ENCODE measurements at regions not wholly inside any gene's neighbourhood (a gene's known extent, or its start where the extent isn't known, plus 50 kb on each side); places are given as distances from the start of the nearest gene placed in this dataset.

DNA sequence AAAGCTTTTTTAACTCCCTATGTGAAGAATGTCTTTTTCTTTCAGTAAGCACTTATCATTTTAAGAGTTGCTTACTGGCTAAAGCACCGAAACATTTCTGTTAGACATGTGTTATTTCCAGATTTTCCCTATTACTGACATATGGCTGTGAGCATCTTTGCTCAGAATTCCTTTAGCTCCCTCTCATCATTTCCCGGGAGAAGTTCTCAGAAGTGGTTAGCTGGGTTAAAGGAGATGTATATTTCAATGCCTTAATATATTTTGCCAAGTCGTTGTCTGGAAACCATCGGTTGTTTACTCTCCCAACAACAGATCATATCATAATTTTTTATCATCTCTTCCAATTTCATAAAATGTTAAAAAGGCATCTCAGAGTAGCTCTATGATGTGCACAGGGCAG is 396.5 kb downstream of the OCA2 start:
- no peak for DNase-seq

DNA sequence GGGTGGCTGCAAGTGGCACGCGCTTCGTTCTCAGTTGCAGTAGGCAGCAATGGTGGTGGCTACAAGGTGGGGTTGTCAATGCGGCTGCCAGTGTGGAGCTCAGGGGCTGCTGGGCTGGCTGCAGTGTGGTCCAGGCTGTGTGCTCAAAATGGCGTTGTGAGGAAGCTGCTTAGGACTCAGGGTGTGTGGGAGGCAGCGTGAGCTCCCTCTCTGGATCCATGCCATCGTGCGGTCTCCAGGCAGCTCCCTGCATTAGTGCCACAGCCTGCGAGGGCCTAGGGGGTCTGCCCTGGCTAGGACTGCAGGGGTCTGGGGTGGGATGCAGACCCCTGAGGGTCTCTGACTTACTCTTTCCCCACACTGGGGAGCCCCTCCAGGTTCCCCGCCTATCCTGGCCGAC is 397.2 kb downstream of the OCA2 start:
- peak in 1 of 51 donors; percentile 45 for DNase-seq

GRCh38 chr15:27701014-27701413 is 398.1 kb downstream of the OCA2 start:
- no peak for DNase-seq

DNA sequence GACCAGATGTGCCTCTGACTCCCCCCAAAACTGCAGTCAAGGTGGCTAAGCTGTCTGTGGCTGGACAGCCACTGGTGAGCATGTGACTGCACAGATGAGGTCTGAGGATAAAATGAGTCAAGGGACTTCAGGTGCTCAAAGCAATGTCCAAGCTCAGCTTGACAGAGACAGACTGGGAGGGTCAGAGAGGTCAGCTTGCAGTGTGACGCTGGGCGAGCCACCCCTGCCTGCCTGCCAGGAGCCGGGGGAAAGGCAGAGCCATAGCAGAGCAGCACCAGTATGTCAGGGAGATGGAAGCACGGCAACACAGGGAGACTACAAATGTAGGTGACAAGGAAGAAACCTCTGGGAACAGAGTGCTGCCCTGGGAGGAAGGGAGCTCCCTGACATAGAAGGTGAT is 399.4 kb downstream of the OCA2 start:
- no peak for DNase-seq

- no peak for DNase-seq
These were observed 402.6 kb downstream of the OCA2 start for GRCh38 chr15:27696530-27696929.

GRCh38 chr15:27695726-27696125 is 403.4 kb downstream of the OCA2 start:
- DNase-seq = no peak

DNA sequence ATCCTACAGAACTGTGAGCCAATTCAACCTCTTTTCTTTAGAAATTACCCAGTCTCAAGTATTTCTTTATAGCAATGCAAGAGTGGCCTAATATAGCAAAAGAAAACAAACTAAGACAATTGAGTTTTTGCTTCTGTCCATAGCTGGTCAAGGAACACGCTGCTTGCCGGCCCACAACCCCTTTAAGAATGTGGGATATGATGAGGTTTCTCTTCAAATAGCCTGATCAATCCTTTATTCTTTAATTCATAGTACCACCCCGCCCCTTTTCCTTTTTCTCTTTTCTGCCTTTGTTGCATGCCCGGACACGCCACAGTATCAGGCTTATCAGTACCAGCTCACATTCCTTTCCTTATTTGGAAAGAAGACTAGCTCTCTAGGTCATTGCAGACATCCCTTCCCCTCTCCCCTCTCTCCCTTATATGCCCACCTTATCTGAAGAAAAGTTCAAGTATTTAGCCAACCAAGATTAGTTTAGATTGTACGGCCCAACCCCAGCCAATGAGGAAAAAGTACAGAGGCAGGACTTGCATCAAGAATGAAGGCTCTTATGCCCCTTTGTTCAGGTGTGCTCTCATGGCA is 404.5 kb downstream of the OCA2 start:
- no peak for DNase-seq

DNA sequence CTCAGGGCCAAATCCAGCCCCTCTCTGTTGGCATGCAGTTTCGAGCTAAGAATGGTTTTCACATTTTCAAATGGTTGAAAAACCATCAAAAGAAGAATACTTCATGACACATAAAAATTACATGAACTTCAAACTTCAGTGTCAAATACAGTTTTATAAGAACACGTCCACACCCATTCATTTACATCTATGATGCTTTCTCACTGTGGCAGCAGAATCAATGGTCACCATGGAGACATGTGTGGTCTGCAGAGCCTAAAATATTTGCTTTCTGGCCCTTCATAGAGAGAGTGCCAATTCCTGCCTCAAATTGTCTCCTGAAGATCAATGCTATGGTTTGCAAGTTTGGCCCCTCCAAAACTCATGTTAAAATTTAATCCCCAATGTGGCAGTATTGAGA is 405.8 kb downstream of the OCA2 start:
- no peak for DNase-seq

GRCh38 chr15:27692438-27692837 is 406.7 kb downstream of the OCA2 start:
- no peak for DNase-seq

GRCh38 chr15:27690290-27690689 is 408.8 kb downstream of the OCA2 start:
- DNase-seq = no peak

DNA sequence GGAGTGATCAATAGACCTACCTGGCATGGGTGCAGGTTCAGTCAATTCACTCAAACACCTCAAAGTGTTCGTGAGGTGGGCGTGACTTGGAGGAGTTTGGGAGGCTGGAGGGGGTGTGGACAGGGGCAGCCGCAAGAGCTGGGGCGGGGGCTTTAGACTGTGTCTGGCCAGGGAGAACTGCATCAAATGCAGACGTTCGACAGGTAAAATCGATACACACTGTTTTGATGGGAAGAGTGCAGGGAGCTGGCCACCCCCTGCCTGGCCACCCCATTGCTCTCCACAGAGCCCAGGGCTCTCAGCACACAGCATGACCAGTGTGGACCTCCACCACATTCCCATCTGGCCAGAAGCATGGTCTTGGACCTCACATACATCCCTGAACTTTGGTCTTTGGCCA is 412.1 kb downstream of the OCA2 start:
- no peak for DNase-seq

DNA sequence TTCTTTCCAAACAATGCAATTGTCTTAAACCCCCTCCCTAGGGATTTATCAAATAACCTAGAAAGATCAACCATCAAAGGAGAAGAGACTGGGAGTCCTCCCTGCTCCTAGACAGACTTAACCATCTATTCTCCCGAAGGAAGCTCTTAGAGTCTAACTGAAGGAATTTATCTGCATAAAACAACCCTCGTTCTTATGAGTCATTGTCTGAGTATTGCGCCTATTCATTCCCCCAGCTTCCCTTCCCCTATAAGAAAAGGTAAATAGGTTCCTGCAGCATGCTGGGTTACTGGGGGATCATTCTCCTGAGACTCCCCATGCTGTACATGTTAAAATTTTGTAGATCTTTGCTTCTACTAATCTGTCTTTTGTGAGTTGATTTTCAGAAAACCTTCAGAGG is 412.7 kb downstream of the OCA2 start:
- no peak for DNase-seq

- DNase-seq = no peak
These were observed 413.5 kb downstream of the OCA2 start for GRCh38 chr15:27685644-27686043.

- DNase-seq = peak in 17 of 51 donors; percentile 8 to 60 (median 23)
These were observed 416.0 kb downstream of the OCA2 start for GRCh38 chr15:27683121-27683520.

- DNase-seq = no peak
These were observed 418.1 kb downstream of the OCA2 start for GRCh38 chr15:27681038-27681437.

DNA sequence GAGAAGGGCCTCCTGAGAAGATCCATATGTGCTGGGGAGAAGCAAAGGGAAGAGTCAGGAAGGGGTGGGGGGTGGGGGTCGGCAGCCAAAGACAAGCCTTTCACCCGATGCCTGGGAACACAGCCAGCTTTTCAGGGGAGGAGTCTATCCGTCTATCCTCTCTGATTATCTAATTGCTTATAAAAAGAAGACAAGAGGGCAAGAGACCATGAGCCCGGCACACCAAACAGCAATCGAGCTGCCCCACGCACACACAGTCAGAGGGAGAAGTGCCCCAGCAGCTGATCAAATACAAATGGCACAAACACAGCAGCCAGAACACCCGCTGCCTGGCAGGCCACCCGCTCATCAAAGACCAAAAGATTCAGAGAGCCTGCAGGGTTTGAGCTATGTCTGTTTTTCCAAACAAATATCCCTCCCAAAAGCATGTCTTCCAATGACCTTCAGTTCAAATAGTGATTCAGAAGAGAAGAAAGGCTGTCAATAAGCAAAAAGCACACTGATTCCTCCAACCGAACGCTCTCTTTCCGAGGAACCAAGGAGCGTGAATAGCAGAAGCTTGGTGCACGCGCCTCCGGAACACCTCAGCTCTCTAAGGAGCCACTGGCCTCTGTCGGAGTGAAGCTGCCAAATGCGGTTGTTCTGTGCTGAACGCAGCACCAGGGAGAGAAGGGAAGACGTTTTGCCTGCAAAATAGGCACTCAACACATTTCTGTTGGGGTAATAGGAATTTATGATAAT is 419.2 kb downstream of the OCA2 start:
- DNase-seq = peak in 23 of 51 donors; percentile 7 to 48 (median 22)

DNA sequence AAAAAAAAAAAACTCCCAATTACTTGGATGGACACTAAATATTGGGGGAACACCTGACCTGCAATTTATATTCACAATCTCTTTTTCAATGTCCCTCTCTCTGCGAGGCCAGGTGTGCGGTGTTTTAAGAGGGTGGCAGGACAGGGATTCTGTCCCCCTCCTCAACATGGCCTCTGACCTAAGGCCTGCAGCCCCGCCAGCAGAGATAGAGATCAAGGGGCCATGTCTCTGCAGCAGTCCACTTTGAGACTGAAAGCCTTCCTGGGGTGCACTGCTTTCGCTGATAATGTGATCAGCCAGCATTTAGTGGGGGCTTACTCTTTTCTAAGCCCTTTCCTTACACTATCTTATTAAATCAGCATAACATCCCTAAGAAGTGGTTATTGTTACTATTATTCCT is 419.9 kb downstream of the OCA2 start:
- DNase-seq = no peak

GRCh38 chr15:27677951-27678350 is 421.2 kb downstream of the OCA2 start:
- DNase-seq = no peak

DNA sequence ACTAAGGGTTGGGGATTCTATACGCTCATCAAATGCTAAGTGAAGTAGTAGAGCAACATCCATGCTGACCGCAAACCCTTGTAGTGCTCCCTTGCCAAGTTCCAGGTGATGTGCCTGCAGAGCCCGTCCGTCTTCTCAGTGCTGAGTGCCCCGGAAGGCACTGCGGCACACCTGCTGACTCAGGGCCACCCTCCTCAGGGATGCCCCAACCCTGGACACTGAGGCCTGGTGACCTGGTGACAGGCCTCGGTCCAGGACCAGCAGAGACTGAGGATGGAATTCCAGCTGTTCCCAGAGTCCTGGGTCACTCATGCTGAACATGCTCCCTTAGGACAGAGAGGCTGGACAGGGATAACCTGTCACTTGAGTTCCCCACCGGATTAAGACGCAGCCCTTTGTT is 422.5 kb downstream of the OCA2 start:
- no peak for DNase-seq

DNA sequence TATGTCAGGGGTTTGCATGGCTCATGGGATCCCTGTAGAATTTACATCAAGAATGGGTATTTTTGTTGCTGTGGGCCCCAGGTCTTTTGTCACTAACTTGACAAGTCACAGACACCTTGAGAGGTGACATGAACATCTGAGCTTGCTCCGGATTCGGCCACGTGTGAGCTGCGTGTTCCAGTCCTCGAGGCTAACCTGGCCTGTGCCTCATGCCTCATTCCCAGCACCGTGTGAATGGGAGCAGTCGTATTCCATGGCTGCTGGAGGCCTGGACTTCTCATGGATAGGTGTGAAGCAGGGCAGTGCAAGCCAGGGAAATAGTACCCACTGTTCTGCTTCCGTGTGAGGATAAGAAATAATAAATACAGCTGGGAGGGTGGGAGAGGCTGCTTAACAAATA is 423.5 kb downstream of the OCA2 start:
- DNase-seq = no peak

DNA sequence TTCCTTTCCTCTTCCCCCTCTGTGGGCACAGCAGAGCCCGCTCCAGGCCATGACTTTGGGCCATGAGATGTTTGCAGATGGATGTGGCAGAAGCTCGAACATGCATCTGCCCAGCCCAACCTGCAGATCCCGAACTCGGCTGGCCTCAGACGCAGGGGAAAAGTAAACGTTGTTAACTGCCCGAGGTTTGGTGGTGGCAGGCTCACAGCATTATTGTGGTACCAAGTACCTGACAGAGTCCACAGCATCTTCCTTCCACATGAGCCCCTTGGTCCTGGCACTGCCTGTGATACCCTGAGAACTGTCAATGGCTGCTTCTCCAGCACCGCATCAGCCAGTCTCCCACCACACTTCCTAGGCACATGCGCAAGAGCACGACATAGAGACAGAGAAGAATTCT is 424.3 kb downstream of the OCA2 start:
- DNase-seq = no peak

DNA sequence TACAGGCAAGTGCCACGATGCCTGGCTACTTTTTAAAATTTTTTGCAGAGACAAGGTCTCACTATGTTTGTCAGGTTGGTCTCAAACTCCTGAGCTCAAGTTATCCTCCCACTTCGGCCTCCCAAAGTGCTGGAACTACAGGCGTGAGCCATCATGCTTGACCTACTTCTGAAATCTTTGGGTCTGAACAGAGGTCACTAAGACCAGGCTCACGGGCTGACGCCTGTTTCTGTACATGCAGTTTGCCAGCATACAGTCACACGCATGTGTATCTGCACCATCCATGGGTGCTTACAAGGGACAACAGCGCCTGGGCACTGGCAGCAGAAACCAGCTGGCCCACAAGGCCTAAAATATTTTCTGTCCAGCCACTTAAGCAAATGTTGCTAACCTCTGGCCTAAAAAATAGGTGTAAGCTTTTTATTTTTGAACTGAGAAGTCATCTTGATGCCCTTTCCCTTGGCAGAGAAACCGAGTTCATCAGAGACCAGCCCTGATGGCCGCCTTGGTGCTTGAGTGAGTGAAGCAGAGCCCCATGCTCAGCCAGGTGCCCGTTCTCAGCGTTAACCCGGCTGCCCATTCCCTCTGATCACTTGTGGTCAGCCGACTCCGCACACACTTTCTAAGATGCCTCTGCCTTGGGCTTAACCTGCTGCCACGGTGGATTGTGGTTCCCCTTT is 425.2 kb downstream of the OCA2 start:
- DNase-seq = no peak

GRCh38 chr15:27672537-27672936 is 426.6 kb downstream of the OCA2 start:
- no peak for DNase-seq
